AG04450 (cell line): ENCODE measurements at regions not wholly inside any gene's neighbourhood (a gene's known extent, or its start where the extent isn't known, plus 50 kb on each side); places are given as distances from the start of the nearest gene placed in this dataset.

Experiments used
- CTCF ChIA-PET: fragments of 300-600, 350-600 bp; formaldehyde crosslinking; extraction: SDS; loops from one replicate; lab custom pipeline; 2022; ENCODE audit warnings: antibody characterized with exemption, inconsistent platforms; lab: Charles Lee
- POLR2A ChIA-PET: fragments of 350-600 bp; formaldehyde crosslinking; extraction: SDS; loops from one replicate; lab custom pipeline; 2021; ENCODE audit warnings: antibody characterized with exemption, inconsistent platforms; lab: Yijun Ruan, JAX
- DNase-seq: peaks from one replicate; pipeline ENCODE4 v3.0.0-alpha.2; 2011; ENCODE audit warnings: low read depth, low spot score
- H3K27ac ChIP-seq: one replicate; pipeline ENCODE4 v1.5.1; 2012; ENCODE audit warnings: low read depth, low read length, control low read depth
- H3K27me3 ChIP-seq: one replicate; pipeline ENCODE4 v1.6.0; 2012; ENCODE audit warnings: low read length; ENCODE audit not compliant: control insufficient read depth, insufficient read depth
- H3K4me3 ChIP-seq: 2 replicates; pipeline ENCODE4 v1.5.1; 2011; ENCODE audit warnings: mild to moderate bottlenecking, low read depth, low read length, control low read depth
- H3K9me3 ChIP-seq: 2 replicates; pipeline ENCODE4 v1.5.1; 2012; ENCODE audit warnings: low read length; ENCODE audit not compliant: control insufficient read depth, insufficient read depth
- TF ChIP-seq, protein P1 (sequence below): IDR thresholded peaks from 2 replicates; pipeline ENCODE4 v1.5.1; 2011; ENCODE audit warnings: low read depth, low read length, control low read depth, inconsistent platforms

DNA sequence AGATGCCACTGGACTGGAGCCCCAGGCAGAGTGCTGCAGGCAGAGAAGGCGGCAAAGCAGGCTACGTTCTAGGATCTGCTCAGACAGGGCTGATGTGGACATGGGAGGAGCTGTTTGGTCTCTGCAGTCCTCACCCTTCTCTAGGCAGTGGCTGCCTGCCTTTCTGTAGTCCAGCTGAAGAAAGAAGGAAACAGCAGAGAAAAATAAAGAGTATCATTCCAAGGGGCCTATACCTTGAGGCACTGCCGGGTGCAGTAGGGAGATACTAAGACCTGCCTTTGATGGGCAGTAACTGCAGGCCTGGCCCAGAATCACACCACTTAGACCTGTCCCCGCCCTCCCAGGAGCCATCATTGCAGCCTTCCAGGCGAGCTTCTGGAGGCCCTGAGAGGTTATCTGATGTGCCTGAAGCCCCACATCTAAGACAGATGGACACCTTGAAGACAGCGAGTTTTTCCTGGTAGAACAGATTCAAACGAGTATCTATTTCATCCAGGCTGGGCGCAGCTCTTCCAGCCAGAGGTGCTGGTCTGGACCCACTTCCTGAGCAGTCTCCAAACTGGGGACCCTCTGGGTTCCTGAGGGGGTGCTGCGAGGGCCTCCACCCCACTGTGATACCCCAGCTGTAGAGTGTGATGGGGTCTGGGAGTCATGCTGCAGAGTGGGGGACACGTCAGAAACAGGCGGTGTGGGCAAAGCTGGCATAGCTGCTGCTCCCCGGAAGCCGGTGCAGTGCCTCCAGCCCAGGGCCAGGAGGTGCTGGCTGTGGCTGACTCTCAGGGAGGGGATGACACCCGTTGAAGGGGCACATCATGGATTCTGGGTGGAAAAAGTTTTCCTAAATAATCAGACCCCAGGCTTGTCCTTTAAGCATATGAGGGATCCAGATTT lies 87.3 kb upstream of the OTOS start:
- Histone ChIP-seq H3K27ac (no peak overlapping the region), H3K27me3 (peaks cover 6% of the 10 kb centered on the region), H3K9me3 (peaks cover 18% of the 10 kb centered on the region), H3K4me3 (no peak overlapping the region)
- CTCF ChIA-PET, result interaction anchor here (0.6 to 0.7 kb wide), 2 partner anchors 10 to 209 kb away, joined by 3 read pairs; no protein-coding TSS in a partner anchor
- TF ChIP-seq, protein P1, sequence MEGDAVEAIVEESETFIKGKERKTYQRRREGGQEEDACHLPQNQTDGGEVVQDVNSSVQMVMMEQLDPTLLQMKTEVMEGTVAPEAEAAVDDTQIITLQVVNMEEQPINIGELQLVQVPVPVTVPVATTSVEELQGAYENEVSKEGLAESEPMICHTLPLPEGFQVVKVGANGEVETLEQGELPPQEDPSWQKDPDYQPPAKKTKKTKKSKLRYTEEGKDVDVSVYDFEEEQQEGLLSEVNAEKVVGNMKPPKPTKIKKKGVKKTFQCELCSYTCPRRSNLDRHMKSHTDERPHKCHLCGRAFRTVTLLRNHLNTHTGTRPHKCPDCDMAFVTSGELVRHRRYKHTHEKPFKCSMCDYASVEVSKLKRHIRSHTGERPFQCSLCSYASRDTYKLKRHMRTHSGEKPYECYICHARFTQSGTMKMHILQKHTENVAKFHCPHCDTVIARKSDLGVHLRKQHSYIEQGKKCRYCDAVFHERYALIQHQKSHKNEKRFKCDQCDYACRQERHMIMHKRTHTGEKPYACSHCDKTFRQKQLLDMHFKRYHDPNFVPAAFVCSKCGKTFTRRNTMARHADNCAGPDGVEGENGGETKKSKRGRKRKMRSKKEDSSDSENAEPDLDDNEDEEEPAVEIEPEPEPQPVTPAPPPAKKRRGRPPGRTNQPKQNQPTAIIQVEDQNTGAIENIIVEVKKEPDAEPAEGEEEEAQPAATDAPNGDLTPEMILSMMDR, result no peak
- POLR2A ChIA-PET, result no interaction called here
- no peak for DNase-seq

GRCh38 chr2:240229005-240229404 lies 88.5 kb upstream of the OTOS start:
- POLR2A ChIA-PET, result interaction anchor here (0.6 kb wide), 1 partner anchor 157 kb away, joined by 10 read pairs; no protein-coding TSS in a partner anchor
- Histone ChIP-seq H3K27ac (no peak overlapping the region), H3K27me3 (peaks cover 6% of the 10 kb centered on the region), H3K4me3 (no peak overlapping the region), H3K9me3 (peaks cover 18% of the 10 kb centered on the region)
- CTCF ChIA-PET, result interaction anchor here (0.7 kb wide), 1 partner anchor 207 kb away, joined by 3 read pairs; no protein-coding TSS in a partner anchor
- TF ChIP-seq, protein P1, result no peak
- DNase-seq, result no peak

GRCh38 chr2:240229603-240230235 lies 89.3 kb upstream of the OTOS start:
- no peak overlapping the region for H3K27ac ChIP-seq
- H3K27me3 ChIP-seq, result peaks cover 6% of the 10 kb centered on the region
- no peak for DNase-seq
- peaks cover 18% of the 10 kb centered on the region for H3K9me3 ChIP-seq
- no peak overlapping the region for H3K4me3 ChIP-seq
- ChIA-PET POLR2A (interaction anchor here (0.6 kb wide), 1 partner anchor 157 kb away, joined by 10 read pairs; no protein-coding TSS in a partner anchor), CTCF (interaction anchor here (1.1 kb wide), 1 partner anchor 209 kb away, joined by 4 read pairs; no protein-coding TSS in a partner anchor)
- TF ChIP-seq, protein P1, result no peak

GRCh38 chr2:240230291-240230931 lies 90.0 kb upstream of the OTOS start:
- ChIA-PET POLR2A (no interaction called here), CTCF (interaction anchor here (1.1 kb wide), 1 partner anchor 208 kb away, joined by 4 read pairs; no protein-coding TSS in a partner anchor)
- Histone ChIP-seq H3K27me3 (peaks cover 6% of the 10 kb centered on the region), H3K27ac (no peak overlapping the region), H3K9me3 (peaks cover 18% of the 10 kb centered on the region), H3K4me3 (no peak overlapping the region)
- TF ChIP-seq, protein P1, result no peak
- DNase-seq, result no peak
